Left lung (tissue), 4 donors: ENCODE measurements at regions not wholly inside any gene's neighbourhood (a gene's known extent, or its start where the extent isn't known, plus 50 kb on each side); places are given as distances from the start of the nearest gene placed in this dataset.

Experiments used
- ATAC-seq: fragments of 200-7000 bp; cut with Tn5 transposase; one replicate; pipeline ENCODE4 v1.9.1; 2020; ENCODE audit warnings: moderate library complexity
- DNase-seq, 4 donors: peaks; one replicate each; pipeline ENCODE4 v3.0.0-alpha.2; 2013 to 2020
- H3K27ac ChIP-seq, 2 donors: fragments of 200-600 bp; sonication (generic) in 1 of 2; one replicate each; pipeline versions ENCODE4 v1.5.0 to v1.8.0; 2020 to 2021
- H3K27me3 ChIP-seq, 2 donors: fragments of 200-600 bp; sonication (generic) in 1 of 2; one replicate each; pipeline versions ENCODE4 v1.5.0 to v1.8.0; 2020 to 2021
- H3K36me3 ChIP-seq, 2 donors: fragments of 200-600 bp; sonication (generic) in 1 of 2; one replicate each; pipeline versions ENCODE4 v1.5.0 to v1.8.0; 2020 to 2021
- H3K4me1 ChIP-seq, 2 donors: fragments of 200-600 bp; one replicate each; pipeline ENCODE4 v1.8.0; 2021
- H3K4me3 ChIP-seq, 2 donors: fragments of 200-600 bp; sonication (generic) in 1 of 2; one replicate each; pipeline versions ENCODE4 v1.5.0 to v1.8.0; 2020 to 2021; ENCODE audit warnings: mild to moderate bottlenecking in 1 of 2
- H3K9me3 ChIP-seq, 2 donors: fragments of 200-600 bp; sonication (generic) in 1 of 2; one replicate each; pipeline versions ENCODE4 v1.5.0 to v1.8.0; 2020 to 2021
- intact Hi-C, 2 donors: fragments of 100-400 bp; cut with DNase I; formaldehyde crosslinking; loops; one replicate each; pipeline versions ENCODE4 v1.11.2 to v1.14.2; 2022
- TF ChIP-seq, protein P1 (sequence below), 2 donors: fragments of 200-600 bp; sonication (generic) in 1 of 2; IDR thresholded peaks; one replicate each; pipeline versions ENCODE4 v1.5.0 to v1.8.0; 2021; ENCODE audit warnings: antibody characterized with exemption in 2 of 2
- donor health status: DM: no; HTN: yes; CAD: no.
- donor health status: DM: no; HTN: no; CAD: no.

DNA sequence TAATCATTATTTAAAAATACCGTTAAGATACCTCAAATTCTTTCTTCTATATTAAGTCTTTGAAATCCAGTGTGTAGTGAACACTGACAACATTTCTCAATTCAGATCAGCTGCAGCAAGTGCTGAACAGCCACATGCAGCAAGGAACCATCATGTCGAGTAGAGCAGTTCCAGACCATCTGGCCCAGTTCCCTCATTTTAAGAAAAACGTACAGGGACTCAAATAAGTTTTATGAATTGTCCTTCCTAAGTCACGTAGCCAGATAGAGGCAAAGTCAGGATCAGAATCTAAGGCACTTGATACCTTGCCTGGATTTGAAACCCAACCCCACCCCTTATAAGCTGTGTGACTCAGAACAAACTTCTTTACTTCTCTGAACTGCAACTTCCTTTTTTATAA lies 132.4 kb downstream of the PROX1 start:
- no peaks in the 10 kb centered on the region for H3K4me1 ChIP-seq
- intact Hi-C loops = loop anchor here in 1 of 2 donors (10.0 kb wide), 1 partner anchor 745 kb away; no protein-coding TSS in a partner anchor
- TF ChIP-seq, protein P1, sequence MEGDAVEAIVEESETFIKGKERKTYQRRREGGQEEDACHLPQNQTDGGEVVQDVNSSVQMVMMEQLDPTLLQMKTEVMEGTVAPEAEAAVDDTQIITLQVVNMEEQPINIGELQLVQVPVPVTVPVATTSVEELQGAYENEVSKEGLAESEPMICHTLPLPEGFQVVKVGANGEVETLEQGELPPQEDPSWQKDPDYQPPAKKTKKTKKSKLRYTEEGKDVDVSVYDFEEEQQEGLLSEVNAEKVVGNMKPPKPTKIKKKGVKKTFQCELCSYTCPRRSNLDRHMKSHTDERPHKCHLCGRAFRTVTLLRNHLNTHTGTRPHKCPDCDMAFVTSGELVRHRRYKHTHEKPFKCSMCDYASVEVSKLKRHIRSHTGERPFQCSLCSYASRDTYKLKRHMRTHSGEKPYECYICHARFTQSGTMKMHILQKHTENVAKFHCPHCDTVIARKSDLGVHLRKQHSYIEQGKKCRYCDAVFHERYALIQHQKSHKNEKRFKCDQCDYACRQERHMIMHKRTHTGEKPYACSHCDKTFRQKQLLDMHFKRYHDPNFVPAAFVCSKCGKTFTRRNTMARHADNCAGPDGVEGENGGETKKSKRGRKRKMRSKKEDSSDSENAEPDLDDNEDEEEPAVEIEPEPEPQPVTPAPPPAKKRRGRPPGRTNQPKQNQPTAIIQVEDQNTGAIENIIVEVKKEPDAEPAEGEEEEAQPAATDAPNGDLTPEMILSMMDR (IDR thresholded peaks at IDR 0.05) = no peak
- no peaks in the 10 kb centered on the region for H3K27me3 ChIP-seq
- no peak overlapping the region for H3K27ac ChIP-seq
- no peaks in the 10 kb centered on the region for H3K36me3 ChIP-seq
- peaks cover 0 to 24% of the 10 kb centered on the region in 2 donors for H3K9me3 ChIP-seq
- ATAC-seq (no peak), DNase-seq (no peak)
- no peak overlapping the region for H3K4me3 ChIP-seq

DNA sequence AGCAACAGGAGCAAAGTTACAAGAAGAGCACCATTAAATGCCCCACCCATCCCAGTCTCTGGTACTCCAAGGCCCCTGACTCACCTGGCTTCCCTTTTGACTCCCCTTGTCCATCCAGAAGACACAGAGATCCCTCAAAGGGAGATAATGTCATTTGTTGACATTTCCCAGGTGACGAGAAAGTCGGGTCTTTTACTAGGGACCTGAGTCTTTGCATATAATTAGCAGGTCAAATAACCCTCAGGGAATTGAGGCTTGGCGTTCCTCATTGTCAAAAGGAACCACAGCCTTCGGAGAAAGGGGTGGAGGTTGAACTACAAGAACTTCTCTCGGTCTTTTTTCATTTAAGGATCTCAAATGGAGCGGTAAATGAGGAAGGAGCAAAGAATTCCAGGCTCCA lies 133.2 kb downstream of the PROX1 start:
- intact Hi-C loops = loop anchor here in 1 of 2 donors (10.0 kb wide), 1 partner anchor 746 kb away; no protein-coding TSS in a partner anchor
- no peak for ATAC-seq

DNA sequence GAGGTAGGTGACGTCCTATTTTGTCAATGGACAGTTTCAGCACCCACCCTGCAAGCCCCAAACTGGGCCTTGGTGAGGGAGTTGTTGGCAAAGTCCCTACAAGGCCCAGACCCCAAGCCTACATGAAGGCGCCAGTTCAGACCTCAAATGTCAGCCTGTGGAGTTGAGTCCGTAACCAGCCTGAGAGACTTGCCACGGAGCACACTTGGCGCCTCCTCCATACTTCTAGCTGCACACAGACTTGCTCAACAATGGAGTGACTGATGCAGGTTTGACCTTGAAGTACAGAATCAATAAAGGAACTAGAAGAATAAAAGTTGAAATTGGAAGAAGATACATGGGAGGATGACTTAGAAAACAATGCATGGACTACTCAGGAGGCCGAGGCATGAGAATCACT lies 134.3 kb downstream of the PROX1 start:
- no peaks in the 10 kb centered on the region for H3K36me3 ChIP-seq
- H3K27me3 ChIP-seq = no peaks in the 10 kb centered on the region
- H3K27ac ChIP-seq = no peak overlapping the region
- ATAC-seq (no peak), DNase-seq (no peak)
- TF ChIP-seq, protein P1 (IDR thresholded peaks at IDR 0.05) = no peak
- no peaks in the 10 kb centered on the region for H3K4me1 ChIP-seq
- H3K4me3 ChIP-seq = no peak overlapping the region
- intact Hi-C loops = loop anchor here in 1 of 2 donors (10.0 kb wide), 1 partner anchor 747 kb away; no protein-coding TSS in a partner anchor
- H3K9me3 ChIP-seq = peaks cover 0 to 19% of the 10 kb centered on the region in 2 donors

More for the DNA sequence above, 133.2 kb downstream of the PROX1 start:
- Histone ChIP-seq H3K36me3 (no peaks in the 10 kb centered on the region), H3K27ac (no peak overlapping the region), H3K27me3 (no peaks in the 10 kb centered on the region), H3K4me3 (no peak overlapping the region), H3K4me1 (no peaks in the 10 kb centered on the region), H3K9me3 (peaks cover 0 to 24% of the 10 kb centered on the region in 2 donors)
- TF ChIP-seq, protein P1 (IDR thresholded peaks at IDR 0.05) = no peak
- no peak for DNase-seq

DNA sequence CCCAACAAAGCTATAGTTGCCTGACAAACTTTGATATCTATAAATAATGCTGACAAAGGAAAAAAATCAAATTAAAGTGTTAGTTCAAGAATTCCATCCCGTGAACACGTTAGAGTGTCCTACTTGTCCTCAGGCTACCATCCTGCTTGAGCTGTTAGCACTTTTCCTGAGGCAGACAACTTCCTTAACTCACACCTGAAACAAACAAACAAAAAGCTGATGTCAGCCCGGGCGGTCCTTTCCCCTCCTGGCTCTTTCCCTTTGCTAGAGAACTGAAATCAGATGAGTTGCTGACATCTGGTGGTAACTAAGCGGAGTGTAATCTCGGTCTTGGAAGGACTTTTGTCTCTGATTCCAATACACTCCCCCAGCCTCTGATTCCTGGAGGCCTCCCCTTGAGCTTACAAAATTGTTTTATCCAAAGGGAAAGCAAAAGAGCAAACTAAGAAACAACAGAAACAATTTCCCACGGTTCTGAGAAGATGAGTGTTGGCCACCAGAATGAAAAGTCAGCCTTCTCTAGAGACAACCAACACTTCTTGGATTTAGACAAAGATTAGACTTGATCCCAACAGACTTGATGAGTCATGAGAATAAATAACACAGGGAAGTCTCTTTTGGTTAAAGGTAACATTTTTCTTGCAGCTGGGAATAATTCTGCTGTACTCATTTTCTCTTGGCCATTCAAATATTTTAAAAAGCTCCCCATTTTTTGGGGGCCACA lies 135.4 kb downstream of the PROX1 start:
- Histone ChIP-seq H3K4me1 (no peaks in the 10 kb centered on the region), H3K36me3 (no peaks in the 10 kb centered on the region), H3K4me3 (no peak overlapping the region), H3K27me3 (no peaks in the 10 kb centered on the region), H3K27ac (no peak overlapping the region), H3K9me3 (peaks cover 0 to 7% of the 10 kb centered on the region in 2 donors)
- TF ChIP-seq, protein P1 (IDR thresholded peaks at IDR 0.05) = peak in 1 of 2 donors; percentile 27
- DNase-seq (peak in 3 of 4 donors; percentile 39 to 80 (median 65)), ATAC-seq (peak; percentile 95)
- intact Hi-C loops = loop anchor here in 1 of 2 donors (10.0 kb wide), 1 partner anchor 748 kb away; no protein-coding TSS in a partner anchor

DNA sequence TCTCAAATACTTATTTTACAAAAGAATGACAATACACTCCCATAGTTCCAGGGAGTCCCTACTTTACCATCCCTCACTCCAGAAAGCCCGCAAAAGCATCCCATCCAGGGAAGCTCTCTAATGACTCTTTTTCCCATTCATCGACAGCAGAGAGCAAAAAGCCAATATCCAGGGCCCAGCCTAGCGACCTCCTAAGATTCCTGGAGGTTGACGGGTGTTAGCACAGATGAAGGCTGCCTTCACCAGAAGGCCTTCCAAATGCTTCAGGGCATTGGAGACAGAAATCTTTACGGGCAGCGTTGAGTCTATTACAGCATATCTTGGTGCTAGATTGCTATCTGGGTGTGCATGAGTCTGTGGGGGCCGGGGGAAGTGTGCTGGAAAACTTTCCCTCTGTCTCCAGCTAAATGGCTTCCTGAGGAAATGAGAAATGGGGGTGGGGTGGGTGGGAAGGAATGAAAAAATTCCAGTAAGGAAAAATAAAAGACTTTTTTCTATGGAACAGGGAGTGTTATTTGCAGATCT lies 136.6 kb downstream of the PROX1 start:
- H3K27me3 ChIP-seq = no peaks in the 10 kb centered on the region
- TF ChIP-seq, protein P1 (IDR thresholded peaks at IDR 0.05) = no peak
- DNase-seq (no peak), ATAC-seq (no peak)
- intact Hi-C loops = loop anchor here in 1 of 2 donors (10.0 kb wide), 1 partner anchor 750 kb away; no protein-coding TSS in a partner anchor
- no peaks in the 10 kb centered on the region for H3K4me1 ChIP-seq
- H3K27ac ChIP-seq = no peak overlapping the region
- H3K4me3 ChIP-seq = no peak overlapping the region
- no peaks in the 10 kb centered on the region for H3K36me3 ChIP-seq
- no peaks in the 10 kb centered on the region for H3K9me3 ChIP-seq
